ACC112 (cell line): ENCODE measurements at regions not wholly inside any gene's neighbourhood (a gene's known extent, or its start where the extent isn't known, plus 50 kb on each side); places are given as distances from the start of the nearest gene placed in this dataset.

Experiments
- H2AFZ ChIP-seq: fragments of 200-600 bp; sonication (generic); one replicate; pipeline ENCODE4 v1.6.0; 2017; ENCODE audit warnings: antibody characterized with exemption, low read length; ENCODE audit not compliant: unreplicated experiment
- H3K27ac ChIP-seq: fragments of 200-600 bp; sonication (generic); 2 replicates; pipeline ENCODE4 v1.5.1; 2014; ENCODE audit warnings: low read depth, mild to moderate bottlenecking, antibody characterized with exemption, low read length, moderate library complexity
- H3K27me3 ChIP-seq: fragments of 200-600 bp; sonication (generic); 2 replicates; pipeline ENCODE4 v1.6.1; 2014; ENCODE audit warnings: mild to moderate bottlenecking, antibody characterized with exemption, low read length, moderate library complexity, mixed read lengths; ENCODE audit not compliant: insufficient read depth
- H3K36me3 ChIP-seq: fragments of 200-600 bp; sonication (generic); 2 replicates; pipeline ENCODE4 v1.6.1; 2016; ENCODE audit warnings: mild to moderate bottlenecking, antibody characterized with exemption, low read length, moderate library complexity, mixed read lengths; ENCODE audit not compliant: insufficient read depth
- H3K4me1 ChIP-seq: fragments of 200-600 bp; sonication (generic); one replicate; pipeline ENCODE4 v1.6.1; 2016; ENCODE audit warnings: low read length, mixed read lengths; ENCODE audit not compliant: insufficient read depth, unreplicated experiment, control insufficient read depth
- H3K4me3 ChIP-seq: fragments of 200-600 bp; sonication (generic); 2 replicates; pipeline ENCODE4 v1.5.1; 2014; ENCODE audit warnings: mild to moderate bottlenecking, low read depth, low read length
- H3K79me2 ChIP-seq: fragments of 200-600 bp; sonication (generic); one replicate; pipeline ENCODE4 v1.6.0; 2016; ENCODE audit warnings: low read length; ENCODE audit not compliant: control insufficient read depth, unreplicated experiment, insufficient read depth

DNA sequence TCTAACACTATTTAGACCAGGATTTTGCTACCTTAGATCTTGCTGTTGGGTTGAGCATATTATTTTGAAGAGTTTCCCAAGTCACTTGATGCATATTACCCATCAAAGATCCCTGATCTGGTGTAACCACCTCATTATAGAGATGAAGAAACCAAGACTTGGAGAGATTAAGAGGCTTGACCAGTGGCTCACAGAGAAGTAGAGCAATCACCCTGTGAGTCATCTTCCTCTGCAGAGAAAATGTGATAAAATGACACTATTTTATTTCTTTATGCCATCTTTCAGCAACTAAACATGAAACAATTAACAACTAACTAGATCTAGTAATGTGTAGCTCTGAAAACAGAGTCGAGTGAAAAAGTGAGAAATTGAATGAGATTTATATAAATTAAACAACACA, 76.1 kb downstream of the KIF4B start:
- H3K36me3 ChIP-seq: no peaks in the 10 kb centered on the region
- no peak overlapping the region for H3K4me3 ChIP-seq
- H3K27ac ChIP-seq: no peak overlapping the region
- no peak overlapping the region for H2AFZ ChIP-seq
- no peaks in the 10 kb centered on the region; the same call in 1 of the 2 replicates for H3K27me3 ChIP-seq
- H3K79me2 ChIP-seq: no peaks in the 10 kb centered on the region
- H3K4me1 ChIP-seq: no peaks in the 10 kb centered on the region

DNA sequence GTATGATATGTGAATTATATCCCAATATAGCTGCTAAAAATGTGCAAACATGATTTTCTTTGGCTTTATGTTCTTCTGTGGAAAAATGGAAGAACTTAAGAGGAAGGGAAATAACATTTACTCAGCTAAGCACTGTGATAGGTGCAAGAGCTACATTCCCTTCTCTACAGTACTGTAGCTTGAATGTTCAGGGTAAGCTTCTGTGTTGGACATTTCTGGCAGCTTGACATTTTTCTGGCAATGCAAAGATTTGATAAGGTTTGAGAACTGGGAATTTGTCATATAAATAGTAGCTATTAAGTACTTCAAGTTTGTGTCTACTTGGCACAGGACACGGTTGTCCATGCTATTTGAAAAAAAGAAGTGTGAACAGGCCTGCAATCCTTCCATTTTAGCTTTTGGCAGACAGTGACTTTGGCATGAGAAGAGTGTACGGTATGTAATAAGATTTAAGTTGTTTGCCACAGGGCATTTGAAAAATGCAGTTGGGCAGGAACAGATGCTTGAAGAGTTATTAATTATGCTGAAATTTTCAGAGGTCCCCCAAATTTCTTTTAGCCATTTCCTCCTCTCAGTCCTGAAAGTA, 77.6 kb downstream of the KIF4B start:
- Histone ChIP-seq H3K4me1 (no peaks in the 10 kb centered on the region), H3K4me3 (no peak overlapping the region), H2AFZ (no peak overlapping the region), H3K79me2 (no peaks in the 10 kb centered on the region), H3K27ac (no peak overlapping the region), H3K27me3 (peaks cover 10% of the 10 kb centered on the region), H3K36me3 (no peaks in the 10 kb centered on the region)

DNA sequence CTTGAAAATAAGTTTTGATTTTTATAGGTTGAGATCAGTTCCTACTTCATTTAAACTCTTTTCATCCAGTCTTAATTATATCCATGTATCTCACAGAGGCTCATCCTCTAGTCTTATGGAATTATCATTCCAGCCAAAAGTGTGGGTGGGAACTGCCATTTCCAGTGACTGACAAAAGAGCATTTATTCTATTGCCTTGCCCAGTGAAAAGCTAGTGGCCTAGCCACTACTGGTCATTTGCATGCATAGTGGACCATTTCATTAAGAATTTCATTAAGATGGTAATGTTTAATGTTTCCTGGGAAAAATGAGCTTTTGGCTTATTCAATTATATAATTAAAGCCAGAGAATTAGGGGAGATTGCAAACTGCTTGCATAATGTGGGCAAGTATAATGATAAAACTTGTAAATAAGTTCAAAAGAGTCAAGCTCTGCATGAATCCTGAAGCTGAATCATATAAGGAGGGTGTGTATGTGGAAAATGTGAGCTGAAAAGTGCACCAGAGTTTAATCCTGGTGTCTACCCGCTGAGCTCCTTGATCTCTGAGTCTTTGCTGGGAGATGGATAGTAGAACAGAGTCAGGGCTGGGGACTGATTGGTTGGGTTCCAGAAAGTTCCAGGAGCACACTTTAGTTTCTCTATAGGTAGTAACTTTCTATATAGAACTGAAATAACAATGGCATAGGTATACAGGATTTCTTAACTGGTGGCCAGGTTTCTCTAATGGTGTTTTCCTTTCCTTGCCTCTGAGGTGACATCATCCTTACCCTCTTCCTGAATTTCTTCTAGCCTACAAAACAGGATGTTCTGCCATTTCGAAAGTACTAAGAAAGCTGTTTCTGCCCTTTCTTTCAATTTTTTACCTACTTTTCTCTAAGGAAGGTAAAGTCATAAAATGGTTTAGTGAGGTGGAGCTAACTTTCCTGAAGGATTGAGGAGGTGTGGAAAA, 78.5 kb downstream of the KIF4B start:
- Histone ChIP-seq H2AFZ (no peak overlapping the region), H3K4me1 (no peaks in the 10 kb centered on the region), H3K27me3 (peaks cover 11% of the 10 kb centered on the region), H3K27ac (no peak overlapping the region), H3K79me2 (no peaks in the 10 kb centered on the region), H3K4me3 (no peak overlapping the region), H3K36me3 (no peaks in the 10 kb centered on the region)

DNA sequence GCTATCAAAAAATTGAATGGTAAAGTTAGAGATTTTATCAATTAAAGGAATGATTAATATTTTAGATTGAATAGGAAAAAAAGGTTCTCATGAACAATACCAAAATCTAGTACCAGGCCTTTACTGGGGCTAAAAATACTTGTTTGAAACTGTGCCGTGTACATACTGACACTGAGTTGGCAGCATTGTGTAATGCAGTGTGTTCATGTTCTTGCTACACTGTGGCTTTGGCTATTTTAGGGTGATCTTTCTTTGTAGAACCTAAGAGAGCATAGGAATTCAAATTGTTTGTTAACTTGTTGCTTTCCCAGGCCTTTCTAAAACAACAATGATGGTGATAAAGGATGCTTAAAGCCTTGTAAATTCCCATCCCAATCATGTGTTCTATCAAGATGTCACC, 80.9 kb downstream of the KIF4B start:
- Histone ChIP-seq H3K79me2 (no peaks in the 10 kb centered on the region), H3K27ac (no peak overlapping the region), H2AFZ (no peak overlapping the region), H3K4me3 (no peak overlapping the region), H3K36me3 (no peaks in the 10 kb centered on the region), H3K27me3 (peaks cover 12% of the 10 kb centered on the region), H3K4me1 (no peaks in the 10 kb centered on the region)

DNA sequence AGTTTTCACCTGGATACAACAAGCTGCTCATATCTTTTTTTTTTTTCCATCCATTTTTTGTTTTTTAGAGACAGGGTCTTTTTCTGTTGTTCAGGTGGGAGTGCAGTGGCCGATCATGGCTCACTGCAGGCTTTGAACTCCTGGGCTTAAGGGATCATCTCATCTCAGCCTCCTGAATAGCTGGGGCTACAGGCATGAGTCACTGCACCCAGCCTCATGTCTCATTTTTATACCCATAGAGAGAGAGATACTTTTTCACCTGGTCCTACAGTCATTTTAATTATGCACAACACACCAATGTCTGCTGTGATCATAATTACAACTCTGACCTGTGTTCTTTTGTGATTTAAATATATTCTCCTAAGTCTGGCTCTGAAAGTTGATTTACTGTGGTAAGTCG, 84.4 kb downstream of the KIF4B start:
- H3K4me3 ChIP-seq: no peak overlapping the region
- H3K4me1 ChIP-seq: no peaks in the 10 kb centered on the region
- H2AFZ ChIP-seq: no peak overlapping the region
- H3K27me3 ChIP-seq: peaks cover 23% of the 10 kb centered on the region
- no peaks in the 10 kb centered on the region for H3K79me2 ChIP-seq
- H3K27ac ChIP-seq: no peak overlapping the region
- H3K36me3 ChIP-seq: no peaks in the 10 kb centered on the region

DNA sequence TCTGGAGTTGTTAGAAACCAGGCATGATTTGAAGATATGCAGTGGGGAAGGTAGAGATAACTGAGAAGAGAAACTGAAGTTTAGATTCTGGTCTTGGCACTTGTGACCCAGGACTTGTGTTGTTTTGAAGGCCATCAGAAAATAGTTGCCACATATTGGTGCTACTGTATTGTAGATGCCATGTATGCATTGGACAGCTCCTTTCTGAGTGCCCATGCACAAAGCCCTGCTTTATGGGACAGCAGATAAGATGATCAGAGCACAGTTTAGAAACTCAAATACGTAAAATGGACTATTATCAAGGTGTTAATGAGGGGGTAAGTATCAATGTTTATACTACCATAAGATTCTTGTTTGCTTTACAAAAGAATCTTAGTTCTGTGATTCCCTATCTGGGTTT, 84.9 kb downstream of the KIF4B start:
- Histone ChIP-seq H3K27ac (no peak overlapping the region), H3K4me3 (no peak overlapping the region), H3K4me1 (no peaks in the 10 kb centered on the region), H3K27me3 (peaks cover 23% of the 10 kb centered on the region), H2AFZ (no peak overlapping the region), H3K79me2 (no peaks in the 10 kb centered on the region), H3K36me3 (no peaks in the 10 kb centered on the region)

DNA sequence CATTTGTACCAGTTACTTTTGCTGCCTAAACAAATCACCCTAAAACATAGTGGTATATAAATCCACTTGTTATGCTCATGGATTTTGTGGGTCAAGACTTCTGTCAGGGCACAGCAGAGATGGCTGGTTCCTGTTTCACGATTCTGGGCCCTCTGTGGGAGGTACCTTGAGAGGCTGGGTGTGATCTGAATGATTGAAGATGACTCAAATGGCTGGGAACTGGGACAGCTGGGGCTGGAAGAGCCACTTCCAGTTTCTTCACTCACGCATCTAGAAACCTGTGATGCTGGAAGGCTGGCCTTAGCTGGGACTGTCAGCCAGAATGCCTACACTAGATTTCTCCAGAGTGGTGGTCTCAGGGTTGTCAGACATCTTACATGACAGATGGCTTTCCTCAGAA, 88.1 kb downstream of the KIF4B start:
- Histone ChIP-seq H3K36me3 (no peaks in the 10 kb centered on the region), H3K79me2 (no peaks in the 10 kb centered on the region), H3K4me3 (no peak overlapping the region), H3K27me3 (peaks cover 34% of the 10 kb centered on the region), H3K27ac (no peak overlapping the region), H3K4me1 (no peaks in the 10 kb centered on the region), H2AFZ (no peak overlapping the region)

DNA sequence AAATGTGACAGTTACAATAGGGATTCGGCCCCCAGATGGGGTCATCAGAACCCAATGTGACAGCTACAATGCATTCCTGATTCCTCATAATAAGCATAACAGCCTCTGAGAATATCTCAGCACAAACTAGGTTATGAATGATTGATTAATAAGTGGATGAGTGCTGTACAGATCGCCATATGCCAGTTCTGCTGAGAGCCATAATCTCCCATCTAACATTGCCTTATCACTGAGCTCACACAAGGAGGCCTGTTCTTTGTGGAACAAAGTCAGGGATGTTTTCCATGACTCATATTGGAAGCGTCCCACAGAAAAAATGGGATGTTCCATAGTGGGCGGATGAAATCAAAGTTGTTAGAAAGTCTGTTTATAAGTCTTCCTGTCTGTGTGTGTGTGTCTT, 89.6 kb downstream of the KIF4B start:
- Histone ChIP-seq H3K36me3 (no peaks in the 10 kb centered on the region), H3K27me3 (peaks cover 43% of the 10 kb centered on the region), H3K4me1 (no peaks in the 10 kb centered on the region), H3K27ac (no peak overlapping the region), H3K79me2 (no peaks in the 10 kb centered on the region), H3K4me3 (no peak overlapping the region), H2AFZ (no peak overlapping the region)

DNA sequence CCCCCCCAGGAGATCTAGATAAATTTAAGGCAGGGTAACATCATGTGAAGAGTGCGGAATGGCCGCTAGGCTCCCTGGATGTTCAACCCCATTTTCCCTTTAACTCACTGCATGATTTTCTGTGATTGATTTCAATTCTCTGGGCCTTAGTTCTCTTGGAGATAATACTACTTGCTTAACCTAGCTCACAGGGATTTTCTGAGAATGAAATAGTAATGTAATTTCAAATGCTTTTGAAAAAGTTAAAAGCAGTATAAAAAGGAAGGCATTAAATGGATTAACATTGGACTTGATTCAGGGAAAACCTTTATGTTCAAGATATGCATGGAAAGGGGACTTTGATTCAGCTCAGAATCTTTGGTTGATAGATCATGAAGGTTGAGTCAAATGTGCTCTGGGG, 90.9 kb downstream of the KIF4B start:
- H3K27me3 ChIP-seq: peaks cover 55% of the 10 kb centered on the region
- no peaks in the 10 kb centered on the region for H3K79me2 ChIP-seq
- no peaks in the 10 kb centered on the region for H3K36me3 ChIP-seq
- H3K4me3 ChIP-seq: no peak overlapping the region
- no peak overlapping the region for H3K27ac ChIP-seq
- H2AFZ ChIP-seq: no peak overlapping the region
- no peaks in the 10 kb centered on the region for H3K4me1 ChIP-seq

DNA sequence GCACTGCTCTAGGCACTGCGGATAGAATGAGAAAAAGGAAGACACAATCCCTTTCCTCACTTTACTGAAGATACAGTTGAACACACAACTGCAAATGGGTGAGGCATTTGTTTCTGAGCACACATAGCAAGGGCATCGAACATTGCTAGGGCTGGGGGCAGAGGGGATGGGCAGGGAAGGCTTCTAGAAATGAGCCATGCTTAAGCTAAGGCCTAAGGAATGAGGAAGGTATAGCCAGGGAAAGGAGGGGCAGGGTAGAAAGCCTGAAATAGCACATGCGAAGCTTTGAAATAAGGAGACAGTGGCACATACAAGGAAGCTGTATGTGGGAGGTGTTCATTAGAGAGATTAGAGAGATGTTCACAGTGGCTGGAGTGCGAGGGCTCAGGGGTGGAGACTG, 92.7 kb downstream of the KIF4B start:
- Histone ChIP-seq H3K27ac (no peak overlapping the region), H3K79me2 (no peaks in the 10 kb centered on the region), H3K36me3 (no peaks in the 10 kb centered on the region), H3K4me3 (no peak overlapping the region), H3K4me1 (no peaks in the 10 kb centered on the region), H2AFZ (no peak overlapping the region), H3K27me3 (peaks cover 47% of the 10 kb centered on the region; the same call in 1 of the 2 replicates)

DNA sequence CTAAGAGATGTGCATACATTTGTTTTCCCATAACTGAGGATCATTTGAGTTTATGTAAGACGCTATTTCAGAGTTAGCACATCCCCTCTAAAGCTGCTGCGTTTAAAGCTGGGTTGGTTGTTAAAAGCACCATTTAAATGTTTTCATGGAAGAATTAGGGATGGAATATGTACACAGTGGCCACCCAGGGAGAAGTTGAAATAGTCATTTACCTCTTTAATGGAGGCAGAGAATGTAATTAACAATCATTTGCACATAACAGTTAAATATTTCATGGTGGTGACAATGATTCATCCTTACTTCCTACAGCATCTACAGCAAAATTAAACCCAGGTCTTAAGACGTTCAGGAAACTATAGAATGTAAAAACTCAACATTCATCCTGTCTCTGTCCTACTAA, 100.3 kb downstream of the KIF4B start:
- Histone ChIP-seq H3K4me1 (no peaks in the 10 kb centered on the region), H3K4me3 (no peak overlapping the region), H3K27ac (no peak overlapping the region), H3K79me2 (no peaks in the 10 kb centered on the region), H3K27me3 (0 out of 2 replicates have a peak, but pooled peaks cover 6% of the 10 kb centered on the region), H2AFZ (no peak overlapping the region), H3K36me3 (no peaks in the 10 kb centered on the region)
